GM23338 (cell line): ENCODE measurements at regions not wholly inside any gene's neighbourhood (a gene's known extent, or its start where the extent isn't known, plus 50 kb on each side); places are given as distances from the start of the nearest gene placed in this dataset.

Experiments
- ATAC-seq: fragments of 200-7000 bp; cut with Tn5 transposase; 3 replicates; pipeline ENCODE4 v1.9.1; 2020
- DNase-seq: peaks from one replicate; pipeline ENCODE4 v3.0.0-alpha.2; 2015; ENCODE audit warnings: low spot score
- H2AFZ ChIP-seq: fragments of 200-600 bp; sonication (generic); 2 replicates; pipeline ENCODE4 v1.8.0; 2016; ENCODE audit warnings: antibody characterized with exemption, mild to moderate bottlenecking, moderate library complexity
- H3F3A ChIP-seq: fragments of 200-600 bp; sonication (generic); replicated peaks from 2 replicates; pipeline ENCODE4 v1.8.0; 2017; ENCODE audit warnings: antibody characterized with exemption, mixed run types, low read depth
- H3K27ac ChIP-seq: fragments of 200-600 bp; sonication (generic); 2 replicates; pipeline ENCODE4 v1.6.1; 2016; ENCODE audit warnings: low read depth
- H3K27me3 ChIP-seq: fragments of 200-600 bp; sonication (generic); 2 replicates; pipeline ENCODE4 v1.8.0; 2016; ENCODE audit warnings: mild to moderate bottlenecking, mixed run types, moderate library complexity; ENCODE audit not compliant: insufficient read depth
- H3K36me3 ChIP-seq: fragments of 200-600 bp; sonication (generic); 2 replicates; pipeline ENCODE4 v1.8.0; 2016; ENCODE audit warnings: mild to moderate bottlenecking; ENCODE audit not compliant: insufficient read depth
- H3K4me1 ChIP-seq: fragments of 200-600 bp; sonication (generic); 2 replicates; pipeline ENCODE4 v1.8.0; 2016; ENCODE audit warnings: mild to moderate bottlenecking, moderate library complexity; ENCODE audit not compliant: insufficient read depth
- H3K4me2 ChIP-seq: fragments of 200-600 bp; sonication (generic); 2 replicates; pipeline ENCODE4 v1.7.1; 2017; ENCODE audit warnings: mixed run types
- H3K4me3 ChIP-seq: fragments of 200-600 bp; sonication (generic); 2 replicates; pipeline ENCODE4 v1.6.1; 2016; ENCODE audit warnings: mixed run types
- H3K79me2 ChIP-seq: fragments of 200-600 bp; sonication (generic); replicated peaks from 2 replicates; pipeline ENCODE4 v1.8.0; 2017; ENCODE audit warnings: mild to moderate bottlenecking; ENCODE audit not compliant: insufficient read depth
- H3K9me2 ChIP-seq: fragments of 200-600 bp; sonication (generic); 2 replicates; pipeline ENCODE4 v1.8.0; 2017; ENCODE audit not compliant: insufficient read depth
- H4K20me1 ChIP-seq: fragments of 200-600 bp; sonication (generic); replicated peaks from 2 replicates; pipeline ENCODE4 v1.8.0; 2017; ENCODE audit warnings: mild to moderate bottlenecking; ENCODE audit not compliant: insufficient read depth
- H3K27ac Mint-ChIP-seq: 2 replicates; pipeline ENCODE4 v1.8.0; 2020; ENCODE audit warnings: inconsistent platforms, mild to moderate bottlenecking, moderate library complexity, mixed read lengths
- H3K27me3 Mint-ChIP-seq: 3 replicates; pipeline ENCODE4 v1.8.0; 2022; ENCODE audit warnings: low read depth, mild to moderate bottlenecking, moderate library complexity, mixed read lengths, inconsistent platforms; ENCODE audit not compliant: insufficient read depth, poor library complexity
- H3K36me3 Mint-ChIP-seq: 3 replicates; pipeline ENCODE4 v1.8.0; 2021; ENCODE audit warnings: low read depth, mild to moderate bottlenecking, inconsistent platforms, moderate library complexity, mixed read lengths
- H3K4me1 Mint-ChIP-seq: 3 replicates; pipeline ENCODE4 v1.8.0; 2020; ENCODE audit warnings: mild to moderate bottlenecking, inconsistent platforms, mixed read lengths
- H3K4me3 Mint-ChIP-seq: 3 replicates; pipeline ENCODE4 v1.8.0; 2021; ENCODE audit warnings: moderate library complexity, mild to moderate bottlenecking, inconsistent platforms, mixed read lengths
- H3K9me3 Mint-ChIP-seq: 3 replicates; pipeline ENCODE4 v1.8.0; 2020; ENCODE audit warnings: moderate library complexity, mild to moderate bottlenecking, inconsistent platforms, mixed read lengths
- CREB1 ChIP-seq: fragments of 250-450 bp; sonication (Bioruptor Pico); IDR thresholded peaks from 2 replicates; pipeline ENCODE4 v1.5.0; 2020; ENCODE audit warnings: low read depth, mild to moderate bottlenecking, moderate library complexity
- ETS1 ChIP-seq: IDR thresholded peaks from 2 replicates; pipeline ENCODE4 v1.6.1; 2016; ENCODE audit warnings: antibody characterized with exemption
- EZH2 ChIP-seq: fragments of 200-600 bp; sonication (generic); IDR thresholded peaks from one replicate; pipeline ENCODE4 v1.8.0; 2017; ENCODE audit warnings: antibody characterized with exemption, mild to moderate bottlenecking, low read depth; ENCODE audit not compliant: unreplicated experiment
- EZH2phosphoT487 ChIP-seq: fragments of 200-600 bp; sonication (generic); IDR thresholded peaks from one replicate; pipeline ENCODE4 v1.8.1; 2018; ENCODE audit warnings: antibody characterized with exemption; ENCODE audit not compliant: unreplicated experiment
- NANOG ChIP-seq: IDR thresholded peaks from 2 replicates; pipeline ENCODE4 v1.6.1; 2016; ENCODE audit warnings: antibody characterized with exemption, borderline replicate concordance
- POLR2AphosphoS5 ChIP-seq: IDR thresholded peaks from 2 replicates; pipeline ENCODE4 v1.6.1; 2016; ENCODE audit warnings: antibody characterized with exemption, low read depth
- STAT1 ChIP-seq: IDR thresholded peaks from one replicate; pipeline ENCODE4 v1.6.1; 2016; ENCODE audit warnings: antibody characterized with exemption; ENCODE audit not compliant: unreplicated experiment
- ZNF114 ChIP-seq: fragments of 250-450 bp; sonication (Bioruptor Pico); IDR thresholded peaks from 2 replicates; pipeline ENCODE4 v1.5.0; 2020; ENCODE audit warnings: mild to moderate bottlenecking, moderate library complexity
- ZNF462 ChIP-seq: fragments of 250-450 bp; sonication (Bioruptor Pico); IDR thresholded peaks from 2 replicates; pipeline ENCODE4 v1.5.0; 2020; ENCODE audit warnings: mild to moderate bottlenecking, moderate library complexity

- TF ChIP-seq ZNF462 (CRISPR knock-in tag), result no peak
- TF ChIP-seq CREB1, result no peak
These were observed 1463.0 kb downstream of the FAM181B start (continued) for GRCh38 chr11:81270686-81271085.

- Histone ChIP-seq H3K4me1 (peaks cover 7% of the 10 kb centered on the region; the same call in 1 of the 2 replicates), H3F3A (no peaks in the 10 kb centered on the region), H3K4me3 (no peak overlapping the region), H3K27ac (no peak overlapping the region), H4K20me1 (no peaks in the 10 kb centered on the region), H3K4me2 (no peak overlapping the region), H2AFZ (no peak overlapping the region), H3K27me3 (no peaks in the 10 kb centered on the region), H3K36me3 (no peaks in the 10 kb centered on the region), H3K9me2 (no peaks in the 10 kb centered on the region), H3K79me2 (no peaks in the 10 kb centered on the region)
- no peaks in the 10 kb centered on the region for H3K9me3 Mint-ChIP-seq
- H3K27me3 Mint-ChIP-seq, result no peaks in the 10 kb centered on the region
- no peak overlapping the region for H3K27ac Mint-ChIP-seq
- no peak overlapping the region for H3K4me3 Mint-ChIP-seq
- no peak for DNase-seq
- H3K36me3 Mint-ChIP-seq, result no peaks in the 10 kb centered on the region
- H3K4me1 Mint-ChIP-seq, result peaks cover 11% of the 10 kb centered on the region
- no peak for ATAC-seq
- TF ChIP-seq NANOG (no peak), POLR2AphosphoS5 (no peak), ZNF114 (CRISPR knock-in tag) (no peak), EZH2 (no peak), STAT1 (no peak), EZH2phosphoT487 (no peak), ZNF462 (CRISPR knock-in tag) (no peak), ETS1 (no peak)
These were observed 1466.4 kb downstream of the FAM181B start for GRCh38 chr11:81267246-81267645.
